ENCODE measurements at regions not wholly inside any gene's neighbourhood (a gene's known extent, or its start where the extent isn't known, plus 50 kb on each side); places are given as distances from the start of the nearest gene placed in this dataset.
"Not testable (repeated sequence)": the region's sequence is repeated elsewhere in the genome, so short reads cannot be mapped to it uniquely, and the experiment has no call there.

GRCh38 chr20:30164389-30164788 lies 1093.1 kb upstream of the DEFB115 start:
- H3K9me3 Mint-ChIP-seq = peaks cover 33% of the 10 kb centered on the region
- H3K27me3 Mint-ChIP-seq (ENCODE audit: low read depth, poor library complexity); H3K4me3 Mint-ChIP-seq; H3K4me1 Mint-ChIP-seq; H3K27ac Mint-ChIP-seq; DNase-seq; H3K36me3 Mint-ChIP-seq (ENCODE audit: low read depth): not testable (repeated sequence)

DNA sequence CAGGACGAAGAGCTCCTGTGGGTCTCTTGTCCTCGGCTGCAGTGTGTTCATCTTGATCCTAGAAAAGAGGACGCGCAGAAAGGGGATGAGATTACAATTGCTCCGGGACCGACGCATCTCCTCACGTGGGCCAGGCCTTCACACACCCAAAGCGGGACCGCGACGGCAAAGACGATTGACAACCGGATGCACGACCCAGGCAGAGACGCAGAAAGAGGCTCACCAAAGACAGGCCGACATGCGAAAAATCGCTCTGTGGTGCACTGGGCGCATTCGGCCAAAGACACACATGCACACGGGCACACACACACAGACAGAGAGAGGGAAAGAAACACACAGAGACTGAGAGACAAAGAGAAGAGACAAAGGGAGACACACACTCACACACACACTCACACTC lies 1089.9 kb upstream of the DEFB115 start:
- no peak overlapping the region for H3K27ac Mint-ChIP-seq
- no peaks in the 10 kb centered on the region for H3K36me3 Mint-ChIP-seq (ENCODE audit: low read depth)
- TF ChIP-seq CTCF (IDR thresholded peaks at IDR 0.05) = no peak
- no peaks in the 10 kb centered on the region for H3K4me1 Mint-ChIP-seq
- no peaks in the 10 kb centered on the region for H3K27me3 Mint-ChIP-seq (ENCODE audit: low read depth, poor library complexity)
- no peak overlapping the region for H3K4me3 Mint-ChIP-seq
- no peak for DNase-seq
- peaks cover 37% of the 10 kb centered on the region for H3K9me3 Mint-ChIP-seq

DNA sequence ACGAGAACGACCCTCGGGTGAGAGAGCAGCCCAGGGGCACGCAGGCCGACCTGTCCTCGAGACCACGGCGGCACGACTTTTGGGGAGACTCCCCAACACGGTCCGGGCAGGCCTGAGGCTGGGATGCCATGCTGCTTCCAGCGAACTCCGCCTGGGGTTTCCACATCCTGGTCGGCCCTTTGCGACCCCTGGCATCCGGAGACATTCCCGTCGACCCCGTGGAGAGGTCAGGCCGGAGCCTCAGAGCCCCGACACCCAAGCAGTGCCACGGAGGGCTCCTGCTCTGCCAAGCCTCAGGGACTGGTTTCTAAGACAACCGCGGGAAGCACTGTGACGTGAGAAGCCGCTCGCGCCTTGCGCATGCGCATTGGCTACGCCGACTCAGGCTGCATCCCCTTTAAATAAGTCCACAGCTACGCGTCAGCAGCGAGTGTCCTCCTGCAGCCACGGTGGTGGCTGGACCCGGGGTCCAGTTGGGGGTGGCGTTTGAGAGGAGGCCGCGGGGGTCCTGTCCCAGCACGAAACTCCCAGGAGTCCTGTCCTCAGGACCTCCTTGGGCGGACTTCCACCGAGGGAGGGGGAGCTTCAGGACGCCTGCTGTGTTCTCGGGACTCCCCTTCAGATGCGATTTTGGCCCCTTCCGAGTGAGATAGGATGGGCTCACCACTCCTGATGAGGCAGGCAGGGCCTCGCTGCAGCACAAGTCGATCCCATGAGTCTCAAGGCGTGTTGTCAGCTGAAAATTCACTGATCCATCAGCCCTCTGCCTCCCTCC lies 1089.3 kb upstream of the DEFB115 start:
- peaks cover 42% of the 10 kb centered on the region for H3K9me3 Mint-ChIP-seq
- H3K27me3 Mint-ChIP-seq (ENCODE audit: low read depth, poor library complexity) = no peaks in the 10 kb centered on the region
- no peaks in the 10 kb centered on the region for H3K36me3 Mint-ChIP-seq (ENCODE audit: low read depth)
- H3K27ac Mint-ChIP-seq = no peak overlapping the region
- H3K4me1 Mint-ChIP-seq = no peaks in the 10 kb centered on the region
- DNase-seq = no peak
- no peak for TF ChIP-seq CTCF (IDR thresholded peaks at IDR 0.05)
- H3K4me3 Mint-ChIP-seq = no peak overlapping the region

DNA sequence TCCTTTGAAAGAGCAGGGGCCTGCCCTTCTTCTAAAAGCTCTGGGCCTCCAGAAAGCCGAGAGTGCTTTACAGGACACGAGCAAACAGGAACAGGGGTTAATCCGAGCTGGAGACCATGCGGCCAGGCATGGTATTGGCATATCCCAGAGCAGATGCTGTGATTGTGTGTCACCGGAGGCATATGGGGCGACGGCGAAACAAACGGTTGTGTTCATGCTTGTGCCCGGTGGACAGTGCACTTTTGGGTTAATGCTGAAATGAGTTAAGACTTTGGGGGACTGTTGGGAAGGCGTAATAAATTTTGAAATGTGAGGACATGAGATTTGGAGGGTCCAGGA lies 1088.7 kb upstream of the DEFB115 start:
- DNase-seq = no peak
- H3K9me3 Mint-ChIP-seq = peaks cover 48% of the 10 kb centered on the region
- TF ChIP-seq CTCF (IDR thresholded peaks at IDR 0.05) = no peak
- H3K36me3 Mint-ChIP-seq (ENCODE audit: low read depth) = no peaks in the 10 kb centered on the region
- H3K27ac Mint-ChIP-seq = no peak overlapping the region
- H3K4me3 Mint-ChIP-seq = no peak overlapping the region
- no peaks in the 10 kb centered on the region for H3K4me1 Mint-ChIP-seq
- no peaks in the 10 kb centered on the region for H3K27me3 Mint-ChIP-seq (ENCODE audit: low read depth, poor library complexity)

DNA sequence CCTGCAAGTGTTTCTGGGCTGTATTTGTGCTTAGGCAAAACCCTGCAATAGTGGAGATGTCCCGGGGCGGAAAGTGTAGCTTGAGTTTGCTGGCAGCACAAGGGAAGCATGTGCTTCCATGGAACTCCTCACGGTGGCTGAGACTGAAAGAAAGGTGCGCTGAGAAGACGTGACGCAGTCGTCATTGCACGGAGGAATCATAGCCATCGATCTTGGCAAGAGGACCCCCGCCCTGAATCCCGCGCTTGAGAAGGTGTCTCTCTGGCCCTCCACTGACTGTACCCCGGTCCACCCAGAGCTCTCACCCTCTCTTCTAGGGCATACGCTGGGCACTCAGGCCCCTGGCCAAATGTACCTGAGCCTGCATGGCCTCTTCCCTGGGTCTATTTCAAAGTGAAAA lies 1081.8 kb upstream of the DEFB115 start:
- Mint-ChIP-seq H3K27ac (no peak overlapping the region), H3K4me1 (no peaks in the 10 kb centered on the region), H3K36me3 (ENCODE audit: low read depth) (no peaks in the 10 kb centered on the region), H3K9me3 (peaks cover 42% of the 10 kb centered on the region), H3K27me3 (ENCODE audit: low read depth, poor library complexity) (no peaks in the 10 kb centered on the region), H3K4me3 (no peak overlapping the region)
- TF ChIP-seq CTCF (IDR thresholded peaks at IDR 0.05) = no peak
- DNase-seq = no peak

GRCh38 chr20:30183124-30183523 lies 1074.3 kb upstream of the DEFB115 start:
- not testable (repeated sequence) for H3K27me3 Mint-ChIP-seq (ENCODE audit: low read depth, poor library complexity); H3K27ac Mint-ChIP-seq; H3K4me1 Mint-ChIP-seq; DNase-seq; H3K36me3 Mint-ChIP-seq (ENCODE audit: low read depth); H3K4me3 Mint-ChIP-seq
- peaks cover 30% of the 10 kb centered on the region for H3K9me3 Mint-ChIP-seq

GRCh38 chr20:30191785-30192184 lies 1065.7 kb upstream of the DEFB115 start:
- not testable (repeated sequence) for H3K4me3 Mint-ChIP-seq; H3K27ac Mint-ChIP-seq; H3K27me3 Mint-ChIP-seq (ENCODE audit: low read depth, poor library complexity); H3K4me1 Mint-ChIP-seq; H3K36me3 Mint-ChIP-seq (ENCODE audit: low read depth); DNase-seq
- peaks cover 28% of the 10 kb centered on the region for H3K9me3 Mint-ChIP-seq

GRCh38 chr20:30234477-30234876 lies 1023.0 kb upstream of the DEFB115 start:
- H3K9me3 Mint-ChIP-seq; H3K27me3 Mint-ChIP-seq (ENCODE audit: low read depth, poor library complexity); DNase-seq; H3K36me3 Mint-ChIP-seq (ENCODE audit: low read depth); H3K4me1 Mint-ChIP-seq; H3K27ac Mint-ChIP-seq; H3K4me3 Mint-ChIP-seq: not testable (repeated sequence)

DNA sequence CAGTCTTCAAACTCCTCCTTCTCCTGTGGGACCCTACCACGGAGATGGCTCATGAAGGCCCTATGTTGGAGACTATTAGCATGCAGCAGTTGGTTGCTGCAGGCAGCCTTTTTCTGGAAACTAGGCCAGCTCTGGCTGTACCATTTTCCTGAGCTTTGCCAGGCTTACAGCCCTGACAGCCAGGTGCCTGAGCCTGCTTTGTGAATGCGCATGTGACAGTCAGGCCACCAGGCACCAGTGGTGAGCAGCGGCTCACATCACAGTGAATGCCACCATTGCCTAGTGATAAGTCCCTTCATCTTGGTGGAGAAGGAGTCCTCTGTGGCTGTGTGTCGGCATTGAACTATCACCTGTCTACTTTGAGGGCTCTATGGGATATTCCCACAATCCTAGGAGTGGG lies 982.4 kb upstream of the DEFB115 start:
- not testable (repeated sequence) for H3K27ac Mint-ChIP-seq; DNase-seq; H3K4me1 Mint-ChIP-seq; H3K36me3 Mint-ChIP-seq (ENCODE audit: low read depth); H3K4me3 Mint-ChIP-seq; H3K27me3 Mint-ChIP-seq (ENCODE audit: low read depth, poor library complexity)
- H3K9me3 Mint-ChIP-seq = peaks cover 51% of the 10 kb centered on the region

Data from nephron progenitor cell (in vitro differentiated cells).